ENCODE measurements at regions not wholly inside any gene's neighbourhood (a gene's known extent, or its start where the extent isn't known, plus 50 kb on each side); places are given as distances from the start of the nearest gene placed in this dataset.
"Not testable (repeated sequence)": the region's sequence is repeated elsewhere in the genome, so short reads cannot be mapped to it uniquely, and the experiment has no call there.

- DNase-seq (ENCODE audit: insufficient read length, low spot score) (no peak), FAIRE-seq (no peak)
Measured at GRCh38 chr15:29517829-29518228, 248.2 kb upstream of the NSMCE3 start.

GRCh38 chr15:29516929-29517328, 247.3 kb upstream of the NSMCE3 start:
- no peak for FAIRE-seq
- DNase-seq (ENCODE audit: insufficient read length, low spot score) = no peak

GRCh38 chr15:29514926-29515325, 245.3 kb upstream of the NSMCE3 start:
- FAIRE-seq (no peak), DNase-seq (ENCODE audit: insufficient read length, low spot score) (no peak)

GRCh38 chr15:29511663-29512062, 242.0 kb upstream of the NSMCE3 start:
- FAIRE-seq (no peak), DNase-seq (ENCODE audit: insufficient read length, low spot score) (no peak)

GRCh38 chr15:29505535-29505934, 235.9 kb upstream of the NSMCE3 start:
- not testable (repeated sequence) for DNase-seq (ENCODE audit: insufficient read length, low spot score); FAIRE-seq

- no peak for DNase-seq (ENCODE audit: insufficient read length, low spot score)
- FAIRE-seq = no peak
Measured at GRCh38 chr15:29490747-29491471, 221.3 kb upstream of the NSMCE3 start.

- DNase-seq (ENCODE audit: insufficient read length, low spot score) (no peak), FAIRE-seq (no peak)
Measured at GRCh38 chr15:29480949-29481348, 211.3 kb upstream of the NSMCE3 start.

- no peak for FAIRE-seq
- DNase-seq (ENCODE audit: insufficient read length, low spot score) = no peak
Measured at GRCh38 chr15:29480278-29480677, 210.7 kb upstream of the NSMCE3 start.

GRCh38 chr15:29477256-29477655, 207.6 kb upstream of the NSMCE3 start:
- FAIRE-seq (no peak), DNase-seq (ENCODE audit: insufficient read length, low spot score) (no peak)

- DNase-seq (ENCODE audit: insufficient read length, low spot score) (no peak), FAIRE-seq (no peak)
Measured at GRCh38 chr15:29476503-29477080, 207.0 kb upstream of the NSMCE3 start.

GRCh38 chr15:29475096-29475495, 205.5 kb upstream of the NSMCE3 start:
- FAIRE-seq (no peak), DNase-seq (ENCODE audit: insufficient read length, low spot score) (no peak)

GRCh38 chr15:29473621-29474105, 204.0 kb upstream of the NSMCE3 start:
- FAIRE-seq = no peak
- no peak for DNase-seq (ENCODE audit: insufficient read length, low spot score)

- FAIRE-seq (no peak), DNase-seq (ENCODE audit: insufficient read length, low spot score) (no peak)
Measured at GRCh38 chr15:29472901-29473445, 203.4 kb upstream of the NSMCE3 start.

GRCh38 chr15:29471757-29472156, 202.1 kb upstream of the NSMCE3 start:
- no peak for FAIRE-seq
- no peak for DNase-seq (ENCODE audit: insufficient read length, low spot score)

GRCh38 chr15:29471306-29471705, 201.7 kb upstream of the NSMCE3 start:
- no peak for DNase-seq (ENCODE audit: insufficient read length, low spot score)

GRCh38 chr15:29470794-29471193, 201.2 kb upstream of the NSMCE3 start:
- no peak for DNase-seq (ENCODE audit: insufficient read length, low spot score)
- no peak for FAIRE-seq

More at GRCh38 chr15:29471306-29471705, 201.7 kb upstream of the NSMCE3 start:
- no peak for FAIRE-seq

- FAIRE-seq = no peak
- no peak for DNase-seq (ENCODE audit: insufficient read length, low spot score)
Measured at GRCh38 chr15:29470311-29470710, 200.7 kb upstream of the NSMCE3 start.

GRCh38 chr15:29468899-29469298, 199.3 kb upstream of the NSMCE3 start:
- DNase-seq (ENCODE audit: insufficient read length, low spot score) (no peak), FAIRE-seq (no peak)

GRCh38 chr15:29467091-29467490, 197.5 kb upstream of the NSMCE3 start:
- FAIRE-seq (no peak), DNase-seq (ENCODE audit: insufficient read length, low spot score) (no peak)

- FAIRE-seq (no peak), DNase-seq (ENCODE audit: insufficient read length, low spot score) (no peak)
Measured at GRCh38 chr15:29466292-29466691, 196.7 kb upstream of the NSMCE3 start.

GRCh38 chr15:29465816-29466215, 196.2 kb upstream of the NSMCE3 start:
- no peak for FAIRE-seq

GRCh38 chr15:29465196-29465595, 195.6 kb upstream of the NSMCE3 start:
- DNase-seq (ENCODE audit: insufficient read length, low spot score) (no peak), FAIRE-seq (no peak)

More at GRCh38 chr15:29465816-29466215, 196.2 kb upstream of the NSMCE3 start:
- DNase-seq (ENCODE audit: insufficient read length, low spot score) = no peak
